ENCODE measurements at regions not wholly inside any gene's neighbourhood (a gene's known extent, or its start where the extent isn't known, plus 50 kb on each side); places are given as distances from the start of the nearest gene placed in this dataset.
"Not testable (repeated sequence)": the region's sequence is repeated elsewhere in the genome, so short reads cannot be mapped to it uniquely, and the experiment has no call there.

DNA sequence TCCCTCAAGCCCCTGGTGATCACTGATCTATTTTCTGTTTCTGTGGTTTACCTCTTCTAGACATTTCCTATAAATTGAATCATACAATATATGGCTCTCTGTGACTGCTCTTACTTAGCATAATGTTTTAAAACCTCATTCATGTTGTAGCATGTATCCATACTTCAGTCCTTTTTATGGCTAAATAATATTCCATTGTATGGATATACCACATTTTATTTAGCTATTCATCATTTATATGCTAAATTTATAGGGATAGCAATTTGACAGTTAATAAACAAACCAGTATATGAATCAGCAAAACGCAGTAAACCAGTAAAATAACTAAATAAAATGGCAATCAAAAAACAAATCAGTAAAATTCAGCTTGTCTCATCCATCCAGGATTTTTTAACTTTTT is 286.1 kb upstream of the HNRNPA3 start:
- DNase-seq (ENCODE audit: low read depth) = no peak

DNA sequence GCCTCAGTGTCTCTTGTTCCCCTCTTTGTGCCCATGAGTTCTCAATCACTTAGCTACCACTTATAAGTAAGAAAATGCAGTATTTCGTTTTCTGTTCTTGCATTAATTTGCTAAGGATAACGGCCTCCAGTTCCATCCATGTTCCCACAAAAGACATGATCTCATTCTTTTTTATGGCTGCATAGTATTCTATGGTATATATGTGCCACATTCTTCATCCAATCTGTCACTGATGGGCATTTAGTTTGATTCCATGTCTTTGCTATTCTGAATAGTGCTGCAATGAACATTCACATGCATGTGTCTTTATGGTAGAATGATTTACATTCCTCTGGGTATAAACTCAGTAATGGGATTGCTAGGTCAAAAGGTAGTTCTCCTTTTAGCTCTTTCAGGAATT is 283.2 kb upstream of the HNRNPA3 start:
- not testable (repeated sequence) for DNase-seq (ENCODE audit: low read depth)

DNA sequence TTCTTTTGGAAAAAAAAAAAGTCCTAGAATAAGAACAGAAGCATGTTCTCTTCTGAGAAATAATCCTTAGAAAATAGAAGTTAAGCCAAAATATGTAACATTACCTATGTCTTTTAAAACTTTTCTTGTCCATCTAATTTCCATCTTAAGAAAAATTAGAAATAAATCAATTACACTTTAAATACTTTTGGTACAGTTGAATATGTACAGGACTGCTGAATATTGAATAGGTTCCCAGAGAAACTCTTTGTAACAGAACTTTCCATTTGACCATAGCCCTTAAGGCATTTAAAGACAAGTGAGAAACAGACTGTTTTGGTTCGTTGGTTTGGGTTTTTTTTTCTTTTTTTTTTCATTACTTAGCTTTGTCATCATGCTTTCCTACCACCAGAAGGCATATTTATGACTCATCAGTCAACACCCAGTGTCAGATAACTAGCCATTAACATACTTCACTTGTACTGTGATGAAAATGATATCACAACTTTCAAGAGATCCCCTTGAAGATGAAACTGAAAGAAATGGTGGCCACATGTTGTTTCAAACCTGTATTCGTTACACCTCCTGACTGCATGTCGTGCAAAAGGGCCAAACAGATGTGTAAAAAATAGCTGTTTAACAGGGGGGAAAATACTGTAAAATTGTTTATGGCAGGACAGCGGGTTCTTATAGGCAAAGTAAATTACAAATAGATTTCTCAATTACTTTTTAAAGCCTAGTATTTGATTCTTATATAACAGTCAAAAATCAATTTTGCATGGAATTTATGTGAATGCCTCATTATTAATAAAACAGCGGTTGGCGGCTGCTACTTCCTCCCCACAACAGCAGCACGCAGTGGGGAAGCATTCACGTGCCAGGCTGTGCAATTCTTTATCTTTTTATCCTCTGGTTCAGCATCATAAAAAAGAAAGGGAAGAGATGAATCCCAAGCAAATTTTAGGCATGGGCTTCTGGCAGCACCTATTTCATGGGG is 280.7 kb upstream of the HNRNPA3 start:
- DNase-seq (ENCODE audit: low read depth) = peak; percentile 31

DNA sequence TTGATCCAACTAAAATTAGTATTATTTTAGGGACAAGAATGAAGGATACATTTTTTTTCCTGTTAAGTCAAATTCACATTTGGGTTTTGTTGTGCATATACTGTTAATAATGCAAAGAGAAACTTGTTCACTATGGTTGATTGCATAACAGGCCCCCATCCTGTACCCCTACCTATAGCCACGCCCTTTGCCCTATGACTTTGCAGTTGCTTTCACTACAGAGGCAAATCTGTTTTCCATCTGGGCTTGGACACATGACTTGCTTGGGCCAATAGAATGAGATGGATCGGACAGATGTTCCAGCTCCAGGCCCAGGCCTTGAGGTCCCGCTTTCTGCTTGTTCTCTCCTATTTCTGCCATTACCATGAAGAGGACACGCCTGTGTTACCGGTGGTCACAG is 278.5 kb upstream of the HNRNPA3 start:
- DNase-seq (ENCODE audit: low read depth) = no peak

DNA sequence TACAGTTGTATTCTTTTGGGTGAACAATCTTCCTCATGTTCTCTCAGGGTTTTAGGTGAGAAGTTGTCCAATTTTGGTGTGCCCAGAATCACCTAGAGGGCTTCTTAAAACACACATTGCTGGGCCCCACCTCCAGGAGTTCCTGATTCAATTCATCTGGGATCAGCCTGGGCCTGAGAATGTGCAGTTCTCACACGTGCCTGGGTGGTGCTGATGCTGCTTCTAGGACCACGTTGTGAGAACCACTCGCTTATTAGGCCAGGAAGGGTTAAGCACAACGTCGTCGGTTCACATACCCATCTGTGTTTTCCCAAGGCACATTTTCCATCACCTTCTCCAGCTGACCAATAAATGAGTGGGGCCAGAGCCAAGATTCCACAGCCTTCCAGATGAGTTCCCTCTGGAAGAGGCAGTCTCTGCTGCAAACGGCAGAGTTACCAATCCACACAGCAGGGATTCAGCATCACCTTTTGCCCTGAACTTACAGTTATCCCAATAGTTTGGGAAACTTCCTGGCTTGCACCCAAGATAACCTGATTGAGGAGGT is 277.7 kb upstream of the HNRNPA3 start:
- no peak for DNase-seq (ENCODE audit: low read depth)

DNA sequence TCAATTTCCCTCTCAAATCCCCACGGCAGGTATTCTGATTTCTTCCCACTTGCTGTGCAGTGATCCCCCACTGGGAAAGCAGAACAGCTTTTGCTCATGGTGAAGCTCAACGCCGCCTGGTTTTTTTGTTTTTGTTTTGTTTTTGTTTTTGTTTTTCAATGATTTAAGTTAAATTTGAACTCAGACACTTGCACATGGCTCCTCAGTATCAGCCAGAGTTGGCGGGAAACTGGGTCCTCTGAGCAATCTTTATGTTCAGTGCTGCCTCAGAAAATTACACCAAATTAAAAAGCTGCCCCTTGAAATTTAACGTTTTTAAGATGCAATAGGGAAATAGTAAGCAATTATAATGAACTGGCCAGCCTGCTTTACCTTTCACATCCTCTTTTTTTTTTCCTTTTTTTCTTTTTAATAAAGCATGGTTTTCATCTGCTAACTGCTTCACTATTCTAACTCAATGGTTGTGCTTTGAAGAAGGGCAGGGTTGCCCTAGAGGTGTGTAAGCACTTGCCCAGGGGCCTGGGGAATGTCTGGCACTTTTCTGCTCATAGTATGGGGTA is 277.0 kb upstream of the HNRNPA3 start:
- DNase-seq (ENCODE audit: low read depth) = no peak

DNA sequence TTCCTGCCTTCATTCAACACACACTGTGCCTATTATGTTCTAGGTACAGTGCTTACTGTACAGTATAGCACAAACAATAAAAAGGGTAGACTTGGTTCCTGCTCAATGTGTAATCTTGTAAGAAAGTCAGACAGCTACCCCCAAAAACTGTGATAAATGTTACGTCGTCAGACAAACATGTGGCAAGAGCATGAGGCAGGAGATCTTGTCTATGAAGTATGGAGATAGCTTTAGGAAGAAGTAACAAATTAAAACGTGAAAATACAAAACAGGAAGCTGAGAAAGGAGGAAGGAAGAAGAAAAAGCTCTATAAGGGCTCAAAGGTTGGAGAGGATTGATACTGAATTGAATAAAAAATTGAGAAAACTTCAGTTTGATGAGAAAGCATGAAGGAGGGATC is 276.2 kb upstream of the HNRNPA3 start:
- no peak for DNase-seq (ENCODE audit: low read depth)

DNA sequence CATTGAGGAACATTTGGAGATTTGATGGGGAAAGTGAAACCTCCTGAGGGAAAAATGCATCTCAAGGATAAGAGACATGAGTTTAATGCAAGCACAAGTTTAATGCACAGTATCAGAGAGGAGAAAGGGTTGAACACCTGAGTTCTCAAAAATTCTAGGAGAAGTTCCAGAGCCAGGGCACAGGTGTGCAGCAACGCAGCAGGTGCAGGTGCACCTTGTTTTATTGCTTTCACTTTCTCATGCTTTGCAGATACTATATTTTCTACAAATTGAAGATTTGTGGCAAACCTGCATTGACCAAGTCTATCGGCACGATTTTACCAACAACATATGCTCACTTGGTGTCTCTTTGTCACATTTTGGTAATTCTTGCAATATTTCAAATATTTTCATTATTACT is 267.6 kb upstream of the HNRNPA3 start:
- no peak for DNase-seq (ENCODE audit: low read depth)

DNA sequence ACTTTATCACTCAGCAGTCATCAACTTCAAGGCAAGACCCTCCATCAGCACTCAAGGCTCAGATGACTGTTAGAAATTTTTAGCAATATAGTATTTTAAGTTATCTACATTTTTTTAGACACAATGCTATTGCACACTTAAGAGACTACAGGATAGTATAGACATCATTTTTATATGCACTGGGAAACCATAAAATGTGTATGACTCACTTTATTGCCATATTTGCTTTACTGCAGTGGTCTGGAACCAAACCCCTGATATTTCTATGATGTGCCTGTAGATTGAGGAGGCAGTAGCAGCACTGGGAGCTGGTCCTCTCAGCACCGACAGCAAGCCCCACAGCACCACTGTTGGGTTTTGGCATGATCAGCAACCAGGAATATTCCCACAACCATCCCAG is 264.8 kb upstream of the HNRNPA3 start:
- DNase-seq (ENCODE audit: low read depth) = no peak

DNA sequence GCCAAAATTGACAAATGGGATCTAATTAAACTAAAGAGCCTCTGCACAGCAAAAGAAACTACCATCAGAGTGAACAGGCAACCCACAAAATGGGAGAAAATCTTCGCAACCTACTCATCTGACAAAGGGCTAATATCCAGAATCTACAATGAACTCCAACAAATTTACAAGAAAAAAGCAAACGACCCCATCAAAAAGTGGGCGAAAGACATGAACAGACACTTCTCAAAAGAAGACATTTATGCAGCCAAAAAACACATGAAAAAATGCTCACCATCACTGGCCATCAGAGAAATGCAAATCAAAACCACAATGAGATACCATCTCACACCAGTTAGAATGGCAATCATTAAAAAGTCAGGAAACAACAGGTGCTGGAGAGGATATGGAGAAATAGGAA is 261.4 kb upstream of the HNRNPA3 start:
- not testable (repeated sequence) for DNase-seq (ENCODE audit: low read depth)

DNA sequence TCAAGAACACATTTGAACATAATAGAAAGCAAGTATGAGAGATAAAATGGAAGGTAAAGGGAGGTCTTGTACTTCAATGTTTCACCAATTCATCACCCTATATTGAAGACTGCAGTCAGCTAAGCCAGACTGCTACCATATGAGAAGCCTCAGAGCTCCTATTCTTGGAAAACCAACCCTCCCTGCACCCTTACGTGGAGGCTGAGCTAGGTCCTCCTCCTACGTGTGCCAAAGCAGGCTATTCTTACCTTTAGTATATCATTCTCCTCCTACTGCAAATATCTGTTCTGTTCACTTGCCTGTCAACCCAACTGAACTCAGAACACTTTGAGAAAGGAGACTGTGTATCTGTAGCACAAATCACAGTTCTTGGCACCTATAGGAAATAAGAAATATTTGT is 255.8 kb upstream of the HNRNPA3 start:
- DNase-seq (ENCODE audit: low read depth) = no peak

DNA sequence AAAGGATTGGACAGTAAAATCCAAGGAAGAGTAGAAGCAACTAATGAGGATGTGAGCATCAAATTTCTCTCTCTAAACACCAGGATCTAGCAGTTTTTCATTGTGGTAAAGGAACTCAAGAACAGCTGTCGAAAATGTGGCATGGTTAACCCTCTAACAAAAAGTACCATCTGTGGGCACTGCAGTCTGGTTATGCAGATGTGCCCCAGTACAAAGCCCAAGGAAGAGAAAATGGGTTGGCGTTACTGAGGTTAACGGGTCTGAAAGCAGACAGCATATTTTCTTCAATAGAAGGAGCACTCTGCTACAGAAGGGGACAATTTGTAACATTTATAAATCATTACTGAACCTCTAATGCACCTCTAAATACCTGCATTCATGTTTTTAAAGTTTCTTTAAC is 253.0 kb upstream of the HNRNPA3 start:
- no peak for DNase-seq (ENCODE audit: low read depth)

DNA sequence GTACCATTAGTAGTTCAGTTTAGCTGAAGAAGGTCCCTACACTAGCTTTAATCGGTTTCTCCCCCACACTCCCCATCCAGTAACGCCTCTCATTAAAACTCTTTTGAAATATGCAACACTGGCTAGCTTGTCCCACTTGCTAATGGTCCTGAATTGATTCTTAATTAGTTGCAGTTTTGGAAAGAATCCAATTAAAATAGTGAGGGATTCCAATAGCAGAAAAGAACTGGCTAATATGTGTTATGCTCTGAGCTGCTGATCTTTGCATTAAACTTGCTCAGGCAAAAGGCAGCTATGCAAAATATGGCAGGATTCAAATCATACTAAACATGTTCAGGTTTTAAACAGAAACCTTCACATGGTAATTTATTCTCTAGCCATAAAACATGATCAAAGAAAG is 252.5 kb upstream of the HNRNPA3 start:
- no peak for DNase-seq (ENCODE audit: low read depth)

DNA sequence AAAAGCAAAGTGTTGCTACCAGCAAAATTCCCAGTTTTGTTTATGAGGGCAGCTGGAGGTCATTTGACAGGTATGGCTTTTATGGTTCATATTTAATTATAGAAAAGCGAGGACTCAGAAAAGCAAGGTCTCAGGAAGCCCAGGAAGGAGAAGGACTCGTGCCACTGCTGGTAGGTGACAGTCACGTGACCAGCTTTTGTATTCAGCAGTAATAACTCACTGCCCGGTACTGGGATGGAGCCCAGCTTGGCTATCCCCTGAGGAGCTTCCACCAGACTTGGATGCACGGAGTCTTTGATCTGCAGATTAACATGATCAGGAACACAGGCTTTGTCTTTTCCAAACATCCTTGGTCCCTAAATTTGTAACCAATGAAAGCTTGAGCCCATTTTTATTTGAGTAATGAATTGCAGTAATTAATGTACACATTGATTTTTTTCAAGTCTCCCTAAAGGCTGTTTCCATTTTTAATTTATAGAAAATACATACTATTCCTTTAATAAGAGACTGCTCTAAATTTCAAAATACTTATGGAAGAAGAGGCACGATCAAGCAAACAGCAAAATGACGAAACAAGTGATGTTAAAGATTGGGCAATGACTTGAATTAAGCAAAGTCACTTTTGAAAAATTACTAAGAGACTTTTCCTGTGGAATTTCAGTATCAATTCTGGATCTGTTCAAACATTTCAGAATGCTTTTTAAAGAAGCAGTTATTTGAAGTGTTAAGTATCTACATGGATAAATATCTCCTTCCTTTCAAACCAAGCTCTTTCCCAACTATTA is 251.7 kb upstream of the HNRNPA3 start:
- DNase-seq (ENCODE audit: low read depth) = no peak

DNA sequence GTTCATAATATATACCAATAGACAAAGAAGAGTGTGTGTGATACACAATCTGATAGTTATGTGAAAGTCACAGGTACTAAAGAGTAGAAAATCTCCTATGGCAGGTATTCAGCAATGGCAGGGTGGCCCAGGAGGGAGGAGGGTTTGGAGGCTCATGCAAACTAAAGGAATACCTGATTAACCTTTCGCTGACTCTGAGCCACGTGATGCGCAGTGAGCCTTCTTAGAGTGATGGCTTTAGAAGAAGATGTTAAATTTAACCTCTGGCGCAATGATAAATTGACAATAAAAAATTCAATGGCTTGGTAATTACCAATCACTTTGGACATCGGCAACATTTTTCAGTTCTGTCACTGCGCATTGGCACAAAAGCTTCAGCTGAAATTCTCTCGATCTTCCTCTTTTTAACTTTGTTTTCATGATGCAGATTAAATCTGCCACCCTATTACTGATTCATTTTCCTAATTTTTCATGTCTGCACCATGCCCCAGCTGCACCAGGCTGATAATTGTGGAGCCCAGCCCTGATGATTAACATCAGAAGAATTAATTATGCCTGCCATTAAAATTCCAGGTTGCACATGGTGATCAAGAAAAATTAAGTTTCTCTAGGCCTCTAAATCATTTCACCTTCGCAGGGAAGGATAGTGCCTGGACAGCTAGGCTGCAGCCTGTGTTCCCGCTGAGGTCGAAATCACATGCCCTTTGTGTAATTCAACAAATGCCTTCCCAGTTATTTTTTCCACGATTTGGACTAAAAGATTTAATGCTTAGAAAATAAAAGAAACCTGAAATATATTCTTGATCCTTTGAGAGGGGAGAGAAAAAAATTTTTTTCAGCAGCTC is 250.6 kb upstream of the HNRNPA3 start:
- no peak for DNase-seq (ENCODE audit: low read depth)

DNA sequence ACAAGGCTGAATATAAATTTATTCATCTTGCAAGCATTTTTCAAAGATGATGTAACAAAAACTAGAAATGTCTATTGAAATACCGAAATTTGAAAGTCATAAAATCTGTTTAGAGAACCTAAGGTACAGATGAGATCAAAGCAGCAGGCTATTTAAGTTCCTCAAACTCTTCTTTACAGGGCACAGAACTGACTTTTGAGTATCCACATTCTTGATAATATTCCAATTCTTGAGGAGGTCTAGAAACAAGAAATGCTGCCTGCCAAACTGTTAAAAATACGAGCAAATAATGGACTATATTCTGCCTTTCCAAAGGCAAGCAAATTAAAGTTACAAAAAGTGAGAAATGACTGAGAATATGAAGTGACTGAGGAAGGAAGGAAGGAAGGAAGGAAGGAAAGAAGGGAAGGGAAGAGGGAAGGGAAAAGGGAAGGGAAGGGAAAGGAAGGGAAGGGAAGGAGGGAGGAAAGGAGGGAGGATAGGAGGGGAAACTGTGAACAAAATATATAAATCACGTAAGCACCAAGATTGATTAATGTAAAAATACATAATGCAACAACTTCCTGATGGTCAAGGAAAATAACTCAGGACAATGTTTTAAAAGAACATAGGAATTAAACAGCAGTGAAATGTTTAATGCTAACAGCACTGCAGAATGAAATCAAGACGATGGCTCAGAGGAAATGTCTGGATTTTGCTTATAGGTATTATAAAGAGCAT is 248.9 kb upstream of the HNRNPA3 start:
- no peak for DNase-seq (ENCODE audit: low read depth)

DNA sequence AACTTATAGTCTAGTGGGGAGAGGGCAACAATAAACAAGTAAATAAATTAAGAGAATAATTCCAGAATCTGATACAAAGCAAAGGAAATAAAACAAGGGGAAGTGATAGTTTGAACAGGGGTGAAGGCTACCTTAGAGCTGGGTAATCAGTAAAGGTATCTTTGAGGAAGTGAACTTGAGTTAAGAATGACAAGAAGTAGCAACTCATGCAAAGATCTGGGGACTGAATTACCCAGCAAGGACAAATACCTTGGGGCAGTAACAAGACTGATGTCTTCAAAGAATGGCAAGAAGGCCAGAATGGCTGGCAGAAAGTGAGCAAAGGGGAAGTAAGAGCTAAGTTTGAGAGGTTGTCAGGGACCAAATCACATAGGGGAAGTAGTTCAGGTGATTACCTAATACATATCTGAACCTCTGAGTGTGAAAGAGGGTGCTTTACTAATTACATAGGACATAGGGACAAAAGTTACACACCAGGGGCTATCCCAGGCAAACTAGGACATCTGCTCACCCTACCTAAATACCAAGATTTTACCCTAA is 244.6 kb upstream of the HNRNPA3 start:
- DNase-seq (ENCODE audit: low read depth) = no peak

DNA sequence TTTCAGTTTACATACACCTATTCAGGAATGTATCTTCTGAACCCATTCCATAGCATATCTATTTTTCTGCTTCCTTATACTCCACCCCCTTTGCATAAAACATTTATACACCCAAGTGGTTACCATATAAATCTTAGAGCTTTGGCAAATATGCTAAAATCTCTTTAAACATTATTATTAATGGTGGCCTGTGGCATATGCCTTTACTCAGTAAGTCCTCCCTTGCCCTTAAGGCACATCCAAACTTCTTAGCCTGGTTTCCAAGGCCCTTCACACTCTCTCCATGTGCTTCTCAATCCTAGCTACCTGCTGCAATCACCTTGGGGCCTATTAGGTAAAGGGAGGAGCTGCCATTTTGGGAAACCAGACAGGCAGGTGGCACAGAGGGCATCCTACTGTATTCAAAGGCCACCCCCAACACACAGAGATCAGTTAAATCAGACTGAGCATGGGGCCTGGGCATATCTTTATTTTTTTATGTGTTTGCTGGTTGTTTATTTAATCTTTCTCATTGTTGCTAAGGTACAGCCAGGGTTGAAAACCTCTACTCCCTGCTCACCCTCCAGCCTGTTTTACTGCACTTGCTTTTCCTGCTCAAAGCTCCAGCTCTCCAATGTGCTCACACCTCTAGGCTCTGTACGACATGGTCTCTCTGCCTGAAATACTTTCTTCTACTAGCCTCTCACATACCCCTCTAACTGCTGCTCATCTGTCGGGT is 242.8 kb upstream of the HNRNPA3 start:
- no peak for DNase-seq (ENCODE audit: low read depth)

DNA sequence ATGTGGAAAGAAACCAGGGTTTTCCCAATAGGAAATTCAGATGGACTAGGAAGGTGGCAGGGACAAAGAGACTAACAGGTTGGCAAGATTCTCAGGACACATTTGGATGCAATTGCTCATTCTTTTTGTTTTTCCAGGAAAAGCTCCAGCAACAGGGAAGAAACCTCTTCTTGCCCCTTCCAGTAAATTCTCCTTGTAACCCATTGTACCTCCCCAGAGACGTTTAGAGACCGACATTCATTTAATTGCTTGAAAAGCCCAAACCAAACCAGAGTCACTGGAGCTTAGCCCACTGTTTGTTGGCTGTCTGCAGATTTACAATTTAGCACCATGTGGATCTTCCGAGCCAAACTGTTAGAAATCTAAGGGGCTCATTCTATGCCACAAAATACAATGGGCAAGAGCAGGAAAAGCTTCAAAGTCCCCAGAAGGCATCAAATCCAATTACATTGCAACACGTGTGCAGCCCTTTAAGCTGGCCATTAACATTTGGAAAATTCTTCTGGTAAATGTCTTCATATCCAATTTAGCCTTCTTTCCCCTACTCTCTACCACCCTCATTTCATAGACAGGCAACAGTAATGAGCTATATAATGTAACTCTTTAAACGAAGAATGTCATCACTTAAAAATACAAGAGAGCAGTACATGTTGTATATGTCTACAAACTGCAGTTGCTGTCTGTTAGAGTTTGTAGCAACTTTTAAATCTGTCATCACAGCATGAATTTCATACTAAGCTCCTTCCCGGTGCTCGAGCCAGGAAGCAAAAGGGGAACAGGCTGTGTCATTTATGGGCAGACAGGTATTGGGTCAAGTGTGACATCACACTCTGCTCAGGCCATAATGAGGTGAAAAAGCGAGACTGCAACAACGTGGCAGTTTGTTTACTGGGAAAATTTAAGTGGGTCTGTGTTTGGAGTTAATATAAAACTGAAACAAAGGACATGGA is 235.6 kb upstream of the HNRNPA3 start:
- DNase-seq (ENCODE audit: low read depth) = no peak

Data from iris pigment epithelial cell (primary cell).